Smooth muscle cell (in vitro differentiated cells): ENCODE measurements at regions not wholly inside any gene's neighbourhood (a gene's known extent, or its start where the extent isn't known, plus 50 kb on each side); places are given as distances from the start of the nearest gene placed in this dataset.

Experiments used
- DNase-seq: peaks from one replicate; lab custom pipeline; 2025; ENCODE audit not compliant: unreplicated experiment; lab: John Stamatoyannopoulos, UW
- H2AFZ ChIP-seq: fragments of 200-600 bp; sonication (generic); 2 replicates; pipeline ENCODE4 v1.6.0; 2016; ENCODE audit warnings: antibody characterized with exemption, low read depth, mild to moderate bottlenecking
- H3F3A ChIP-seq: fragments of 200-600 bp; sonication (generic); 2 replicates; pipeline ENCODE4 v1.6.0; 2017; ENCODE audit warnings: antibody characterized with exemption, low read depth
- H3K27ac ChIP-seq: fragments of 200-600 bp; sonication (generic); 2 replicates; pipeline ENCODE4 v1.5.1; 2016; ENCODE audit warnings: low read depth, mild to moderate bottlenecking
- H3K27me3 ChIP-seq: fragments of 200-600 bp; sonication (generic); 2 replicates; pipeline ENCODE4 v1.6.1; 2016; ENCODE audit warnings: low read depth, mild to moderate bottlenecking
- H3K36me3 ChIP-seq: fragments of 200-600 bp; sonication (generic); 2 replicates; pipeline ENCODE4 v1.5.1; 2016; ENCODE audit warnings: low read depth
- H3K4me1 ChIP-seq: fragments of 200-600 bp; sonication (generic); 2 replicates; pipeline ENCODE4 v1.5.1; 2016; ENCODE audit warnings: low read depth
- H3K4me2 ChIP-seq: fragments of 200-600 bp; sonication (generic); 2 replicates; pipeline ENCODE4 v1.6.0; 2016; ENCODE audit warnings: mild to moderate bottlenecking
- H3K4me3 ChIP-seq: fragments of 200-600 bp; sonication (generic); 2 replicates; pipeline ENCODE4 v1.5.1; 2016; ENCODE audit warnings: mild to moderate bottlenecking
- H3K79me2 ChIP-seq: fragments of 200-600 bp; sonication (generic); 2 replicates; pipeline ENCODE4 v1.6.0; 2016; ENCODE audit warnings: low read depth, mild to moderate bottlenecking
- H3K9ac ChIP-seq: fragments of 200-600 bp; sonication (generic); 2 replicates; pipeline ENCODE4 v1.6.0; 2016; ENCODE audit warnings: low read depth
- H3K9me3 ChIP-seq: fragments of 200-600 bp; sonication (generic); replicated peaks from 2 replicates; pipeline ENCODE4 v1.5.1; 2016; ENCODE audit warnings: low read depth
- H4K20me1 ChIP-seq: fragments of 200-600 bp; sonication (generic); 2 replicates; pipeline ENCODE4 v1.6.0; 2016; ENCODE audit warnings: low read depth
- CTCF ChIP-seq: fragments of 200-600 bp; sonication (generic); IDR thresholded peaks from 2 replicates; pipeline ENCODE4 v1.5.1; 2017; ENCODE audit warnings: borderline replicate concordance, mild to moderate bottlenecking, antibody characterized with exemption; ENCODE audit not compliant: insufficient read depth, poor library complexity, severe bottlenecking
- WGBS: methylation state at CpG from one replicate; pipeline ENCODE4 v1.1.7; 2016; ENCODE audit warnings: low lambda C conversion rate; 5-methylcytosine and 5-hydroxymethylcytosine counted together

GRCh38 chr2:114034742-114035141, 144.9 kb downstream of the ACTR3 start:
- H3K4me3 ChIP-seq: no peak overlapping the region
- 68% methylated on average over 1 of the region's 1 CpG for WGBS
- H3K9ac ChIP-seq: no peak overlapping the region
- H4K20me1 ChIP-seq: no peaks in the 10 kb centered on the region
- H3K79me2 ChIP-seq: no peaks in the 10 kb centered on the region
- H3K4me1 ChIP-seq: peaks cover 4% of the 10 kb centered on the region
- no peaks in the 10 kb centered on the region for H3F3A ChIP-seq
- H3K36me3 ChIP-seq: no peaks in the 10 kb centered on the region
- no peaks in the 10 kb centered on the region for H3K27me3 ChIP-seq
- DNase-seq: no peak
- TF ChIP-seq CTCF: no peak
- no peaks in the 10 kb centered on the region for H3K9me3 ChIP-seq
- no peak overlapping the region for H3K4me2 ChIP-seq
- no peak overlapping the region for H2AFZ ChIP-seq
- no peak overlapping the region for H3K27ac ChIP-seq

GRCh38 chr2:114038710-114039109, 148.8 kb downstream of the ACTR3 start:
- WGBS: 88% methylated on average over 3 of the region's 3 CpGs
- Histone ChIP-seq H3K4me3 (no peak overlapping the region), H3K36me3 (no peaks in the 10 kb centered on the region), H2AFZ (no peak overlapping the region), H3K9ac (no peak overlapping the region), H3K4me2 (no peak overlapping the region), H3K27me3 (no peaks in the 10 kb centered on the region), H3K9me3 (no peaks in the 10 kb centered on the region), H3K27ac (no peak overlapping the region), H3F3A (no peaks in the 10 kb centered on the region), H3K4me1 (no peaks in the 10 kb centered on the region), H4K20me1 (no peaks in the 10 kb centered on the region), H3K79me2 (no peaks in the 10 kb centered on the region)
- DNase-seq: no peak
- TF ChIP-seq CTCF: no peak

GRCh38 chr2:114039677-114040076, 149.8 kb downstream of the ACTR3 start:
- 75% methylated on average over 2 of the region's 2 CpGs for WGBS
- H2AFZ ChIP-seq: no peak overlapping the region
- H3K9me3 ChIP-seq: no peaks in the 10 kb centered on the region

More at GRCh38 chr2:114039677-114040076, 149.8 kb downstream of the ACTR3 start:
- no peaks in the 10 kb centered on the region for H3K27me3 ChIP-seq
- no peaks in the 10 kb centered on the region for H4K20me1 ChIP-seq
- H3K4me2 ChIP-seq: no peak overlapping the region
- H3K27ac ChIP-seq: no peak overlapping the region
- DNase-seq: no peak
- no peak overlapping the region for H3K9ac ChIP-seq
- H3K4me3 ChIP-seq: no peak overlapping the region
- H3F3A ChIP-seq: no peaks in the 10 kb centered on the region
- no peaks in the 10 kb centered on the region for H3K79me2 ChIP-seq
- TF ChIP-seq CTCF: no peak
- no peaks in the 10 kb centered on the region for H3K36me3 ChIP-seq
- H3K4me1 ChIP-seq: no peaks in the 10 kb centered on the region
